ENCODE measurements at regions not wholly inside any gene's neighbourhood (a gene's known extent, or its start where the extent isn't known, plus 50 kb on each side); places are given as distances from the start of the nearest gene placed in this dataset.

- no peak overlapping the region for H3K27ac ChIP-seq (ENCODE audit: low read depth, low read length)
- H3K27me3 ChIP-seq (ENCODE audit: control insufficient read depth in 3 of 3, insufficient read depth in 3 of 3, low read length in 3 of 3), result no peaks in the 10 kb centered on the region
- no peaks in the 10 kb centered on the region for H3K4me1 ChIP-seq (ENCODE audit: control insufficient read depth in 3 of 3, insufficient read depth in 3 of 3, low read length in 3 of 3)
- no peaks in the 10 kb centered on the region for H3K9me3 ChIP-seq (ENCODE audit: control insufficient read depth in 3 of 3, low read length in 3 of 3)
- no peaks in the 10 kb centered on the region for H3K36me3 ChIP-seq (ENCODE audit: control insufficient read depth in 3 of 3, insufficient read depth in 3 of 3, low read length in 3 of 3)
- H3K9ac ChIP-seq (ENCODE audit: low read depth in 1 of 3, low read length in 3 of 3), result no peak overlapping the region
- H3K4me3 ChIP-seq (ENCODE audit: low read length in 3 of 3), result no peak overlapping the region
These were observed 416.9 kb upstream of the ID2 start for GRCh38 chr2:8264981-8265380.

GRCh38 chr2:8265476-8266226 lies 416.2 kb upstream of the ID2 start:
- Histone ChIP-seq H3K27me3 (ENCODE audit: control insufficient read depth in 3 of 3, insufficient read depth in 3 of 3, low read length in 3 of 3) (no peaks in the 10 kb centered on the region), H3K4me3 (ENCODE audit: low read length in 3 of 3) (no peak overlapping the region), H3K27ac (ENCODE audit: low read depth, low read length) (no peak overlapping the region), H3K9ac (ENCODE audit: low read depth in 1 of 3, low read length in 3 of 3) (no peak overlapping the region), H3K9me3 (ENCODE audit: control insufficient read depth in 3 of 3, low read length in 3 of 3) (no peaks in the 10 kb centered on the region), H3K4me1 (ENCODE audit: control insufficient read depth in 3 of 3, insufficient read depth in 3 of 3, low read length in 3 of 3) (no peaks in the 10 kb centered on the region), H3K36me3 (ENCODE audit: control insufficient read depth in 3 of 3, insufficient read depth in 3 of 3, low read length in 3 of 3) (no peaks in the 10 kb centered on the region)

GRCh38 chr2:8266563-8266962 lies 415.3 kb upstream of the ID2 start:
- H3K36me3 ChIP-seq (ENCODE audit: control insufficient read depth in 3 of 3, insufficient read depth in 3 of 3, low read length in 3 of 3), result no peaks in the 10 kb centered on the region
- H3K27me3 ChIP-seq (ENCODE audit: control insufficient read depth in 3 of 3, insufficient read depth in 3 of 3, low read length in 3 of 3), result no peaks in the 10 kb centered on the region
- H3K9ac ChIP-seq (ENCODE audit: low read depth in 1 of 3, low read length in 3 of 3), result no peak overlapping the region
- no peaks in the 10 kb centered on the region for H3K9me3 ChIP-seq (ENCODE audit: control insufficient read depth in 3 of 3, low read length in 3 of 3)
- no peaks in the 10 kb centered on the region for H3K4me1 ChIP-seq (ENCODE audit: control insufficient read depth in 3 of 3, insufficient read depth in 3 of 3, low read length in 3 of 3)
- H3K27ac ChIP-seq (ENCODE audit: low read depth, low read length), result no peak overlapping the region
- no peak overlapping the region for H3K4me3 ChIP-seq (ENCODE audit: low read length in 3 of 3)

- Histone ChIP-seq H3K27ac (ENCODE audit: low read depth, low read length) (no peak overlapping the region), H3K27me3 (ENCODE audit: control insufficient read depth in 3 of 3, insufficient read depth in 3 of 3, low read length in 3 of 3) (no peaks in the 10 kb centered on the region), H3K4me1 (ENCODE audit: control insufficient read depth in 3 of 3, insufficient read depth in 3 of 3, low read length in 3 of 3) (no peaks in the 10 kb centered on the region), H3K9ac (ENCODE audit: low read depth in 1 of 3, low read length in 3 of 3) (no peak overlapping the region), H3K4me3 (ENCODE audit: low read length in 3 of 3) (no peak overlapping the region), H3K36me3 (ENCODE audit: control insufficient read depth in 3 of 3, insufficient read depth in 3 of 3, low read length in 3 of 3) (no peaks in the 10 kb centered on the region), H3K9me3 (ENCODE audit: control insufficient read depth in 3 of 3, low read length in 3 of 3) (no peaks in the 10 kb centered on the region)
These were observed 414.8 kb upstream of the ID2 start for GRCh38 chr2:8267048-8267447.

GRCh38 chr2:8267721-8268120 lies 414.1 kb upstream of the ID2 start:
- H3K9me3 ChIP-seq (ENCODE audit: control insufficient read depth in 3 of 3, low read length in 3 of 3), result no peaks in the 10 kb centered on the region
- no peak overlapping the region for H3K4me3 ChIP-seq (ENCODE audit: low read length in 3 of 3)
- H3K27me3 ChIP-seq (ENCODE audit: control insufficient read depth in 3 of 3, insufficient read depth in 3 of 3, low read length in 3 of 3), result no peaks in the 10 kb centered on the region
- no peak overlapping the region for H3K9ac ChIP-seq (ENCODE audit: low read depth in 1 of 3, low read length in 3 of 3)
- no peak overlapping the region for H3K27ac ChIP-seq (ENCODE audit: low read depth, low read length)
- no peaks in the 10 kb centered on the region for H3K4me1 ChIP-seq (ENCODE audit: control insufficient read depth in 3 of 3, insufficient read depth in 3 of 3, low read length in 3 of 3)
- no peaks in the 10 kb centered on the region for H3K36me3 ChIP-seq (ENCODE audit: control insufficient read depth in 3 of 3, insufficient read depth in 3 of 3, low read length in 3 of 3)

GRCh38 chr2:8268172-8268783 lies 413.6 kb upstream of the ID2 start:
- no peak overlapping the region for H3K4me3 ChIP-seq (ENCODE audit: low read length in 3 of 3)
- no peaks in the 10 kb centered on the region for H3K27me3 ChIP-seq (ENCODE audit: control insufficient read depth in 3 of 3, insufficient read depth in 3 of 3, low read length in 3 of 3)
- no peak overlapping the region for H3K9ac ChIP-seq (ENCODE audit: low read depth in 1 of 3, low read length in 3 of 3)
- no peaks in the 10 kb centered on the region for H3K4me1 ChIP-seq (ENCODE audit: control insufficient read depth in 3 of 3, insufficient read depth in 3 of 3, low read length in 3 of 3)
- no peaks in the 10 kb centered on the region for H3K9me3 ChIP-seq (ENCODE audit: control insufficient read depth in 3 of 3, low read length in 3 of 3)
- H3K36me3 ChIP-seq (ENCODE audit: control insufficient read depth in 3 of 3, insufficient read depth in 3 of 3, low read length in 3 of 3), result no peaks in the 10 kb centered on the region
- no peak overlapping the region for H3K27ac ChIP-seq (ENCODE audit: low read depth, low read length)

- H3K4me3 ChIP-seq (ENCODE audit: low read length in 3 of 3), result no peak overlapping the region
- H3K9me3 ChIP-seq (ENCODE audit: control insufficient read depth in 3 of 3, low read length in 3 of 3), result no peaks in the 10 kb centered on the region
- no peak overlapping the region for H3K27ac ChIP-seq (ENCODE audit: low read depth, low read length)
- no peaks in the 10 kb centered on the region for H3K27me3 ChIP-seq (ENCODE audit: control insufficient read depth in 3 of 3, insufficient read depth in 3 of 3, low read length in 3 of 3)
- H3K4me1 ChIP-seq (ENCODE audit: control insufficient read depth in 3 of 3, insufficient read depth in 3 of 3, low read length in 3 of 3), result no peaks in the 10 kb centered on the region
- H3K9ac ChIP-seq (ENCODE audit: low read depth in 1 of 3, low read length in 3 of 3), result no peak overlapping the region
- no peaks in the 10 kb centered on the region for H3K36me3 ChIP-seq (ENCODE audit: control insufficient read depth in 3 of 3, insufficient read depth in 3 of 3, low read length in 3 of 3)
These were observed 411.2 kb upstream of the ID2 start for GRCh38 chr2:8270699-8271098.

- H3K9me3 ChIP-seq (ENCODE audit: control insufficient read depth in 3 of 3, low read length in 3 of 3), result no peaks in the 10 kb centered on the region
- H3K27ac ChIP-seq (ENCODE audit: low read depth, low read length), result no peak overlapping the region
- H3K4me3 ChIP-seq (ENCODE audit: low read length in 3 of 3), result no peak overlapping the region
- H3K4me1 ChIP-seq (ENCODE audit: control insufficient read depth in 3 of 3, insufficient read depth in 3 of 3, low read length in 3 of 3), result no peaks in the 10 kb centered on the region
- no peaks in the 10 kb centered on the region for H3K36me3 ChIP-seq (ENCODE audit: control insufficient read depth in 3 of 3, insufficient read depth in 3 of 3, low read length in 3 of 3)
- H3K9ac ChIP-seq (ENCODE audit: low read depth in 1 of 3, low read length in 3 of 3), result no peak overlapping the region
- no peaks in the 10 kb centered on the region for H3K27me3 ChIP-seq (ENCODE audit: control insufficient read depth in 3 of 3, insufficient read depth in 3 of 3, low read length in 3 of 3)
These were observed 410.4 kb upstream of the ID2 start for GRCh38 chr2:8271461-8271860.

GRCh38 chr2:8276026-8276425 lies 405.8 kb upstream of the ID2 start:
- no peaks in the 10 kb centered on the region for H3K27me3 ChIP-seq (ENCODE audit: control insufficient read depth in 3 of 3, insufficient read depth in 3 of 3, low read length in 3 of 3)
- peaks cover 2 to 3% (median 3%) of the 10 kb centered on the region in 3 donors for H3K4me1 ChIP-seq (ENCODE audit: control insufficient read depth in 3 of 3, insufficient read depth in 3 of 3, low read length in 3 of 3)
- no peaks in the 10 kb centered on the region for H3K36me3 ChIP-seq (ENCODE audit: control insufficient read depth in 3 of 3, insufficient read depth in 3 of 3, low read length in 3 of 3)
- H3K27ac ChIP-seq (ENCODE audit: low read depth, low read length), result no peak overlapping the region
- no peaks in the 10 kb centered on the region for H3K9me3 ChIP-seq (ENCODE audit: control insufficient read depth in 3 of 3, low read length in 3 of 3)
- H3K4me3 ChIP-seq (ENCODE audit: low read length in 3 of 3), result no peak overlapping the region
- no peak overlapping the region for H3K9ac ChIP-seq (ENCODE audit: low read depth in 1 of 3, low read length in 3 of 3)

GRCh38 chr2:8277921-8278571 lies 403.8 kb upstream of the ID2 start:
- H3K9me3 ChIP-seq (ENCODE audit: control insufficient read depth in 3 of 3, low read length in 3 of 3), result no peaks in the 10 kb centered on the region
- H3K27ac ChIP-seq (ENCODE audit: low read depth, low read length), result no peak overlapping the region

More at GRCh38 chr2:8277921-8278571, 403.8 kb upstream of the ID2 start:
- no peak overlapping the region for H3K4me3 ChIP-seq (ENCODE audit: low read length in 3 of 3)
- H3K4me1 ChIP-seq (ENCODE audit: control insufficient read depth in 3 of 3, insufficient read depth in 3 of 3, low read length in 3 of 3), result peaks cover 2 to 3% (median 3%) of the 10 kb centered on the region in 3 donors
- no peak overlapping the region for H3K9ac ChIP-seq (ENCODE audit: low read depth in 1 of 3, low read length in 3 of 3)
- H3K27me3 ChIP-seq (ENCODE audit: control insufficient read depth in 3 of 3, insufficient read depth in 3 of 3, low read length in 3 of 3), result no peaks in the 10 kb centered on the region
- no peaks in the 10 kb centered on the region for H3K36me3 ChIP-seq (ENCODE audit: control insufficient read depth in 3 of 3, insufficient read depth in 3 of 3, low read length in 3 of 3)
